NB4 (cell line): ENCODE measurements at regions not wholly inside any gene's neighbourhood (a gene's known extent, or its start where the extent isn't known, plus 50 kb on each side); places are given as distances from the start of the nearest gene placed in this dataset.

ENCODE experiments used
- DNase-seq: peaks from one replicate; pipeline ENCODE4 v3.0.0; 2010; ENCODE audit warnings: low read depth
- H3K4me3 ChIP-seq: one replicate; pipeline ENCODE4 v1.5.1; 2011; ENCODE audit warnings: mild to moderate bottlenecking, low read depth, low read length, moderate library complexity
- CTCF ChIP-seq: IDR thresholded peaks from one replicate; pipeline ENCODE4 v1.5.1; 2012; ENCODE audit warnings: low read depth, low read length
- MAX ChIP-seq: IDR thresholded peaks from 2 replicates; pipeline ENCODE4 v1.6.1; 2011; ENCODE audit warnings: low read depth, low read length
- MYC ChIP-seq: IDR thresholded peaks from 2 replicates; pipeline ENCODE4 v1.6.1; 2011; ENCODE audit warnings: low read depth, low read length
- POLR2A ChIP-seq: IDR thresholded peaks from 2 replicates; pipeline ENCODE4 v1.6.1; 2011; ENCODE audit warnings: mild to moderate bottlenecking; ENCODE audit not compliant: insufficient read length; ENCODE audit errors: extremely low read depth

DNA sequence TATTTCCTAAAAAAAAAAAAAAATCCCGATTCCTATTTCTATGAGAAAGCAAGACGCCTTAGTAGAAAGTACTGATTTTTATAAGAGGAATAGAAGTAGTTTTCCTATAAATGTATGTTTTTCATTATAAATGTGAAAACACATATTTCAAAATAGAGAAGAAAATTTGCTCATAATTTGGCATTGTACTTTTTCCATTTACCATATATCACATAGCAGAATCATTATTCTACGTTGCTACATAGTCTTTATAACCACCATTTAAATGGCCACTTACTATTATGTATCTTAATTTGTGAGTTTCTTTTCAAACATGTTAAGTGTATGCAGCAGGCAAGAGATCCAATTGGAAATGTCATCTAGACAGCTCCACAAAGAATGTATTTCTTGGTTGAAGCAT, 99.0 kb downstream of the CCDC34 start:
- no peak for TF ChIP-seq CTCF
- TF ChIP-seq POLR2A, result no peak
- TF ChIP-seq MAX, result no peak
- TF ChIP-seq MYC, result no peak
- DNase-seq, result no peak
- no peak overlapping the region for H3K4me3 ChIP-seq

DNA sequence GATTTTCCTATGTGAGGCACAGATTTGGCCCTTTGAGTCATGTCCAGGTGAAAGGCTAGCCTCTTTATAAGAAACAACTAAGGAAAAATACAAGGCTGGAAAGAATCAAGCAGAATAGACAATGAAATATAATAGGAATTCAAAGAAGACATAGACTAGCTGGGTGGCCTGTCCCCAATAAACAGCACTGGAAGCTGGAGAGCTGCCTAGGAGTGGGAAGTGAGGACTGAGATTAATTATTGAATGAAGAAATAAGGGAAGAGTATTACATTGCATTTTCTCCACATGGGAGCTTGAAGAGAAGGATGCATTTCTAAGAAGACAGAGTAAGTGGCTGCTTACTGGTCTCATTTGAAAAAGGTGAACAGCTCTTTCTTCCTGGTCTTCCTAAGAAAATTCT, 100.0 kb downstream of the CCDC34 start:
- TF ChIP-seq MYC (no peak), MAX (no peak), CTCF (no peak), POLR2A (no peak)
- DNase-seq, result no peak
- H3K4me3 ChIP-seq, result no peak overlapping the region

DNA sequence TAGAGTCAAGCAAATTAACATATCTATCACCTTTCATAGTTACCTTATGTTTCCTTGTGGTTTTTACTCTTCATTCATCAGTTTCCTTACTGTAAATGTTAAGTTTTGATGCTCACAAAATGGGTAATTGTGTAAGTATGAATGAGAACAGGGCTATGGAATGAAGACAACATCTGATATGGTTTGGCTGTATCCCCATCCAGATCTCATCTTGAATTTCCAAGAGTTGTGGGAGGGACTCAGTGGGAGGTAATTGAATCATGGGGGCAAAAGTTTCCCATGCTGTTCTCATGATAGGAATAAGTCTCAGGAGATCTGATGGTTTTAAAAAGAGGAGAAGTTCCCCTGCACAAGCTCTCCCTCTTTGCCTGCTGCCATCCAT, 107.6 kb downstream of the CCDC34 start:
- TF ChIP-seq POLR2A (no peak), MAX (no peak), MYC (no peak), CTCF (no peak)
- no peak for DNase-seq
- H3K4me3 ChIP-seq, result no peak overlapping the region

GRCh38 chr11:27254744-27255446, 108.1 kb downstream of the CCDC34 start:
- no peak for DNase-seq
- no peak overlapping the region for H3K4me3 ChIP-seq
- TF ChIP-seq MYC (no peak), MAX (no peak)

- TF ChIP-seq MYC (no peak), POLR2A (no peak), MAX (no peak), CTCF (no peak)
- no peak for DNase-seq
- H3K4me3 ChIP-seq, result no peak overlapping the region
Measured at GRCh38 chr11:27253224-27253623, 109.8 kb downstream of the CCDC34 start.

- no peak overlapping the region for H3K4me3 ChIP-seq
- TF ChIP-seq MAX (no peak), MYC (no peak), POLR2A (no peak), CTCF (no peak)
- DNase-seq, result no peak
Measured at GRCh38 chr11:27250867-27251665, 111.9 kb downstream of the CCDC34 start.
